WI38 (cell line): ENCODE measurements at regions not wholly inside any gene's neighbourhood (a gene's known extent, or its start where the extent isn't known, plus 50 kb on each side); places are given as distances from the start of the nearest gene placed in this dataset.

ENCODE experiments used
- H3K4me3 ChIP-seq: 2 replicates; pipeline ENCODE4 v1.5.1; 2011; ENCODE audit warnings: low read depth, mild to moderate bottlenecking, control low read depth, low read length
- CTCF ChIP-seq: IDR thresholded peaks from 2 replicates; pipeline ENCODE4 v1.5.1; 2012; ENCODE audit warnings: low read depth, mild to moderate bottlenecking, control low read depth, low read length

- no peak overlapping the region for H3K4me3 ChIP-seq
- no peak for TF ChIP-seq CTCF
These were observed 390.7 kb downstream of the C12orf75 start for GRCh38 chr12:105721051-105721825.

- no peak overlapping the region for H3K4me3 ChIP-seq
- no peak for TF ChIP-seq CTCF
These were observed 391.4 kb downstream of the C12orf75 start for GRCh38 chr12:105721891-105722290.

DNA sequence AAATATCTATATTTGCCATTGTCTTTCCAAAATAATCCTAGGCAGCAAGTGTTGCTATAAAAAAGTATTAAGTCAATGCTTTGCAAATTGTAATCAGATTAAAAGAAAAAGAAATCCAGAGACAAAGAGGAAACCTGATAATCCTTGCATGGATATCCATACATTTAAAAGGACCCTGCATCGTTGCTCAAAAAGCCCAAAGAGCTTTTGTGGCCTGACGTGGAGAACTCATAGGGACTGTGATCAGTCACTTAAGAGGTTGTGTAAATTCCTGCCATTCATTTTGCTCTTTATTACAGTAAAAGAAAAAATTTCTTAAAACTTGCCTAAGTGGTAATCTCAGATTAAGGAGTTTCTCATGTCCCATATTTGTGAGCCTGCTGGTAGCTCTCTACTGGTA lies 392.6 kb downstream of the C12orf75 start:
- no peak overlapping the region for H3K4me3 ChIP-seq
- no peak for TF ChIP-seq CTCF

GRCh38 chr12:105723494-105723893 lies 393.0 kb downstream of the C12orf75 start:
- no peak overlapping the region for H3K4me3 ChIP-seq
- TF ChIP-seq CTCF: no peak

DNA sequence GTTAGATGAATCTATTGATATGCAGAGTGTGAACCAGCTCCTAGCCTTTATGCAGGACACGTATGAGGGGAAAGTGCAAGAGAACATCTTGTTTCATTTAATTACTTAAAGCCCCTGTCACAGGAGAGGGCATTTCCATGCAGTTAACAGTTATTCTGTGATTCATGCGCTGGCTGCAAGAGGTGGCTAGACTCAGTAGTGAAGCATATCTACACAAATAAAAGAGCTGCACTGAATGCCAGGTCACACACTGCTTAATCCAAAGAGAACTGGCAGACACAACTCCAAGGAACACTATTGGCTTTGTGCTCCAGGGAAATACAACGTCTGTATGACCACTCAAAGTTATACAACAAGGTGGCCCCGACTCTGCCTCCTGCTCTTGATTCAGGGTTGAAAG lies 394.1 kb downstream of the C12orf75 start:
- H3K4me3 ChIP-seq: no peak overlapping the region
- TF ChIP-seq CTCF: no peak

DNA sequence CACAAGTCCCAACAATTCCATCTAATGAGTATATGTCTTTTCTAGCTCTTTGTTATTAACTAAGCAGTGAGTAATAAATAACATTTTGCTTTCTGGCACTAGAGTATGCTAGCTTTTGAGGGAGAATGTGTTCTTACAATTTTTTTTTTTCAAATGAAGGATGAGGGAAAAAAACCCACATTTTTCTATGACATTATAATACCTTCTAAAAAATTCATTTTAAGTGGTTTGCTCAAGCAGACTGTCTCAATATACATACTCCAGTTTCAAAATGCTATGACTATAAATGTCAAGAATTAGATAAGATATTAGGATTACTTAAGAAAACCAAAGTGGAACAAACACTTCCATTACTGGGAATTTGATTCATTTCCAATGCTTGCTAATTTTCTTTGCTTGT lies 394.6 kb downstream of the C12orf75 start:
- no peak overlapping the region for H3K4me3 ChIP-seq
- TF ChIP-seq CTCF: no peak

DNA sequence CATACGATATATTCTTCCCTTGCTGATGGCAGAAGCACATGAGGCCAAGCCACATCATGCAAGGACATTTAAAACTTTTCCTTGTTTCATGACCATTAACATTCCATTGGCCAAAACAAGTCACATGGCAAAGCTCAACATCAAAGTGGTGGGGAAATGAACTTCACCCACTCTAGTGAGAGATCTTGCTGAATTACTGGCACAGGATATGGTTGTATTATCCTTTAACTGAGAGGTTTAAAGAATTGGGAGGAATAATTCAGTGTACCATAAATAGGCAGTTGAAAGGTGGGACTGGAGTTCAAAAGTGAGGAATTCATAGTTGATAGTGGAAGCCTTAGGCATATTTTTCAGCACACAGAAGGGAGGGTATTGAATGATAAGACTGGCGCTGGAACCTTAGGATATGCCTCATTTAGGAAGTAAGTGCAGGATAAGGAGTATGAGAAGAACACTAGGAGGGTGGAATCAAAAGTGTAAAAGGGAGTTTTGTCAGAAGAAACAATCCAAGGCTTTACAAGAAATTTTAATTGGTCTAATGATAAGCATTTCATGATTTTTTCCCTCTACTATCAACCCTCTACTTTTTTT lies 398.8 kb downstream of the C12orf75 start:
- no peak overlapping the region for H3K4me3 ChIP-seq
- no peak for TF ChIP-seq CTCF
